Left ventricle myocardium inferior (tissue), 1 donor: ENCODE measurements at regions not wholly inside any gene's neighbourhood (a gene's known extent, or its start where the extent isn't known, plus 50 kb on each side); places are given as distances from the start of the nearest gene placed in this dataset.
"Not testable (repeated sequence)": the region's sequence is repeated elsewhere in the genome, so short reads cannot be mapped to it uniquely, and the experiment has no call there.

Source experiments
- DNase-seq: peaks from one replicate; pipeline ENCODE4 v3.0.0-alpha.2; 2020
- H3K27ac ChIP-seq: fragments of 200-600 bp; replicated peaks from 2 replicates; pipeline ENCODE4 v1.8.0; 2021
- H3K27me3 ChIP-seq: fragments of 200-600 bp; 2 replicates; pipeline ENCODE4 v1.8.0; 2021; ENCODE audit warnings: low read depth
- H3K36me3 ChIP-seq: fragments of 200-600 bp; 2 replicates; pipeline ENCODE4 v1.8.0; 2021
- H3K4me1 ChIP-seq: fragments of 200-600 bp; 2 replicates; pipeline ENCODE4 v1.8.0; 2021
- H3K4me3 ChIP-seq: fragments of 200-600 bp; 2 replicates; pipeline ENCODE4 v1.8.0; 2021; ENCODE audit warnings: mild to moderate bottlenecking, moderate library complexity
- H3K9me3 ChIP-seq: fragments of 200-600 bp; replicated peaks from 2 replicates; pipeline ENCODE4 v1.8.0; 2021
- intact Hi-C: fragments of 100-400 bp; cut with micrococcal nuclease; formaldehyde crosslinking; loops from one replicate; pipeline ENCODE4 v1.11.0; 2022
- donor health status: DM: no; HTN: yes; CAD: no; lungs with severe emphysema.

- H3K4me3 ChIP-seq, intact Hi-C loops, DNase-seq: not testable (repeated sequence)
These were observed 496.4 kb downstream of the GOLGA6L6 start for GRCh38 chr15:20045165-20045564.

GRCh38 chr15:20040691-20041090 lies 500.9 kb downstream of the GOLGA6L6 start:
- H3K36me3 ChIP-seq, H3K9me3 ChIP-seq, H3K27ac ChIP-seq, H3K27me3 ChIP-seq, intact Hi-C loops, H3K4me1 ChIP-seq, DNase-seq, H3K4me3 ChIP-seq: not testable (repeated sequence)

More at GRCh38 chr15:20045165-20045564, 496.4 kb downstream of the GOLGA6L6 start:
- H3K36me3 ChIP-seq, H3K9me3 ChIP-seq, H3K27me3 ChIP-seq, H3K27ac ChIP-seq, H3K4me1 ChIP-seq: not testable (repeated sequence)

GRCh38 chr15:20025040-20025439 lies 516.6 kb downstream of the GOLGA6L6 start:
- H3K27me3 ChIP-seq, H3K4me1 ChIP-seq, H3K4me3 ChIP-seq, H3K36me3 ChIP-seq, intact Hi-C loops, H3K9me3 ChIP-seq, DNase-seq, H3K27ac ChIP-seq: not testable (repeated sequence)

GRCh38 chr15:20022349-20022748 lies 519.3 kb downstream of the GOLGA6L6 start:
- H3K4me1 ChIP-seq, H3K9me3 ChIP-seq, DNase-seq, H3K27me3 ChIP-seq, H3K27ac ChIP-seq, H3K36me3 ChIP-seq, H3K4me3 ChIP-seq, intact Hi-C loops: not testable (repeated sequence)

GRCh38 chr15:20021351-20021750 lies 520.2 kb downstream of the GOLGA6L6 start:
- DNase-seq, H3K27ac ChIP-seq, H3K36me3 ChIP-seq, H3K9me3 ChIP-seq, intact Hi-C loops, H3K4me1 ChIP-seq, H3K27me3 ChIP-seq, H3K4me3 ChIP-seq: not testable (repeated sequence)

- DNase-seq, H3K4me1 ChIP-seq, H3K36me3 ChIP-seq, H3K27ac ChIP-seq, H3K9me3 ChIP-seq, H3K27me3 ChIP-seq, H3K4me3 ChIP-seq, intact Hi-C loops: not testable (repeated sequence)
These were observed 521.0 kb downstream of the GOLGA6L6 start for GRCh38 chr15:20020588-20020987.

- H3K4me1 ChIP-seq, DNase-seq, H3K27ac ChIP-seq, H3K36me3 ChIP-seq, H3K4me3 ChIP-seq, H3K27me3 ChIP-seq, intact Hi-C loops, H3K9me3 ChIP-seq: not testable (repeated sequence)
These were observed 521.8 kb downstream of the GOLGA6L6 start for GRCh38 chr15:20019758-20020157.

- H3K4me1 ChIP-seq, H3K9me3 ChIP-seq, H3K27ac ChIP-seq, intact Hi-C loops, H3K27me3 ChIP-seq, DNase-seq, H3K4me3 ChIP-seq, H3K36me3 ChIP-seq: not testable (repeated sequence)
These were observed 524.0 kb downstream of the GOLGA6L6 start for GRCh38 chr15:20017581-20017980.

GRCh38 chr15:20016941-20017340 lies 524.7 kb downstream of the GOLGA6L6 start:
- H3K4me3 ChIP-seq, H3K4me1 ChIP-seq, intact Hi-C loops, H3K9me3 ChIP-seq, H3K27me3 ChIP-seq, H3K27ac ChIP-seq, DNase-seq, H3K36me3 ChIP-seq: not testable (repeated sequence)

GRCh38 chr15:20012837-20013236 lies 528.8 kb downstream of the GOLGA6L6 start:
- DNase-seq, H3K4me3 ChIP-seq, intact Hi-C loops, H3K27me3 ChIP-seq, H3K9me3 ChIP-seq, H3K4me1 ChIP-seq, H3K27ac ChIP-seq, H3K36me3 ChIP-seq: not testable (repeated sequence)

GRCh38 chr15:20010759-20011158 lies 530.8 kb downstream of the GOLGA6L6 start:
- H3K4me1 ChIP-seq, H3K27ac ChIP-seq, H3K27me3 ChIP-seq, H3K4me3 ChIP-seq, H3K36me3 ChIP-seq, DNase-seq, intact Hi-C loops, H3K9me3 ChIP-seq: not testable (repeated sequence)

GRCh38 chr15:20009619-20010018 lies 532.0 kb downstream of the GOLGA6L6 start:
- H3K36me3 ChIP-seq, H3K4me3 ChIP-seq, H3K9me3 ChIP-seq, DNase-seq, H3K27me3 ChIP-seq, H3K4me1 ChIP-seq, intact Hi-C loops, H3K27ac ChIP-seq: not testable (repeated sequence)

GRCh38 chr15:20007338-20007737 lies 534.3 kb downstream of the GOLGA6L6 start:
- H3K27me3 ChIP-seq, H3K9me3 ChIP-seq, intact Hi-C loops, H3K27ac ChIP-seq, H3K4me3 ChIP-seq, DNase-seq, H3K36me3 ChIP-seq, H3K4me1 ChIP-seq: not testable (repeated sequence)

- DNase-seq, H3K27ac ChIP-seq, H3K4me3 ChIP-seq, H3K9me3 ChIP-seq, intact Hi-C loops, H3K36me3 ChIP-seq, H3K4me1 ChIP-seq, H3K27me3 ChIP-seq: not testable (repeated sequence)
These were observed 538.1 kb downstream of the GOLGA6L6 start for GRCh38 chr15:20003471-20003870.

- H3K27ac ChIP-seq, intact Hi-C loops, DNase-seq, H3K4me1 ChIP-seq, H3K4me3 ChIP-seq, H3K9me3 ChIP-seq, H3K27me3 ChIP-seq, H3K36me3 ChIP-seq: not testable (repeated sequence)
These were observed 539.0 kb downstream of the GOLGA6L6 start for GRCh38 chr15:20002560-20002959.
